HG03066 (cell line): ENCODE measurements at regions not wholly inside any gene's neighbourhood (a gene's known extent, or its start where the extent isn't known, plus 50 kb on each side); places are given as distances from the start of the nearest gene placed in this dataset.

ENCODE experiments used
- ATAC-seq: cut with Tn5 transposase; IDR thresholded peaks from one replicate; pipeline ENCODE4 v1.9.1; 2021; ENCODE audit warnings: low read depth; ENCODE audit not compliant: unreplicated experiment

DNA sequence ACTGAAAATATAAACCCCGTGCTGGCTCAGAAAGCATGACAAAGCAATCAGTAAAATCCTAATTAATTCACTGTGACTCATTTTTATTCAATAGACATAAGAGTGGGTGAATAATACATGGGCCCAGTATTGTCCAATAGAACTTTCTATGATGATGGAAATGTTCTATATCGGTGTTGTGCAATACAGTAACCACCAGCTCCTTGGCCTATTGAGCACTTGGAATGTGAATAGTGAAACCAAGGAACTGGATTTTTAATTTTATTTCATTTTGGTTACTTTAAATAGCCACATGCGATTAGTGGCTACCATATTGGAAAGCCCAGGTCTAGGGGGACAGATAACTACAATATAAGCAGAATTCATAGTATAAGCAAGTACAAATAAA, 69.8 kb upstream of the PPP2R3A start:
- no peak for ATAC-seq

- ATAC-seq: no peak
Measured at GRCh38 chr3:135896613-135897012, 68.9 kb upstream of the PPP2R3A start.

DNA sequence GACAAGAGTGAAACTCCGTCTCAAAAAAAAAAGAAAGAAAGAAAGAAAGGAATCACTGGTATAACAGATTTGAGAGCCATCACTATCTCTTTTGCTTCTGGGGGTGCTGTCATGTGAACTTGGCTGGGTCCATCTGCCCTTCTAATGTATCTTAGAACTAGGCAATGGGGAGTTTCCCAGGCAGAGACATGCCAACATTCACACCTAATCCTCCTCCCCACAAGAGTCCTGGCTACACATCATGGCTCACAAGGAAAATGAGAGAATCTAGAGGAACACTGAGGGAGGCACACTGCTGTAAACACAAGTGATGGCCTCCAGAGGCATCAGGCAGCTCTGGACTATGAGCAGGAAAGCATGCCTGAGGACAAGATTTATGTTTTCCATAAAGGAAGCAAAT, 67.8 kb upstream of the PPP2R3A start:
- ATAC-seq: no peak

DNA sequence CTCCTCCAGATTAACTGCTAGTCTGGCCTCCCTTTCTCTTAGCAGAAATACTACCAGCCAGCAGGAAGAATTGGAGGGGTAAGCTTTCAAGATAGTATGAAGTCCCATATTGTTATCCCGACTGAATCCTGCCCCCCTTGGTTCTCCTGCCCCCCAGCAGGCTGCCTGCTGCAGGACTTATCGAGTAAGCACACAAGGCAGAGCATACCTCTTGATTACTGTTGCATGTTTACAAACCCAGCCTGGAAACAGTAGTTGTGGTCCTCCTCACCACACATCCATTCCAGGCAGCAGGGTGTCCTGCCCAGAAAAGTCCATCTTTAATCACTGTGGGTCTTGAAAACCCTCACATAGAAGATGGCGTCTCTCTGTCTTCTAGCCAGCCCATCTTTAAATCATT, 66.8 kb upstream of the PPP2R3A start:
- ATAC-seq: no peak

GRCh38 chr3:135905058-135905724, 60.3 kb upstream of the PPP2R3A start:
- ATAC-seq: no peak

DNA sequence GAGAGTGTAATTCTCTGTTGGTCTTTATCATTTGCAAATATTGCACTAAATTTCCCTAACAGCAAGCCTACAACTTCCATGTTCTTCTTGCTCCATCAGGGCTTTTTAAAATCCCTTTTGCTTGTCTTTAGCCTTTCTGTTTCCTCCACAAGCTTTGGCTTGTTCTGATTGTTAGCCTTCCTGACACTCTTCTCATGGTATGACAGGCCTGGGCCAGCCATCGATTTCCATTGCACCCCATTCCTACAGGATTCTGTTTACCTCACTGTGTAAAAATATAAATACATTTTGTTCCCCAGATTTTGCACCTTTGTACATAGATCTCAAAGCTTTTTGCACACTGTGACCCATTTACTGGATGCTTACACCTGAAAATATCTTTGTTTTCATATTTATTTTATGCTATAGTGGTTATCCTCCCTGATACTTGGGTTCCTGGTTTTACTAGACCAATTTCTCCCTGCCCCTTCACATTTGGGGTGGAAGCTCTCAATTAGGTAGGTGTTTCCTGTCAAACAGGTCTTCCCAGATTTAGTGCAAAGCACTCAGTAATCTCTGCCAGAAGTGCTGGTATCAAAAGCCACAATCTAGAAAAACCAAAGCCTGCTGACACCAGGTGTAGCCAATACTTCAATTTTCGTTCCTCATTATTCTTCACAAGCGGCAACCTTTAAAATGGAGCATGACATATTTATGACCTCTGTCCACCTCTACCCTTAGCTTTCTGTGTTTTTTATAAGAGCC, 57.9 kb upstream of the PPP2R3A start:
- ATAC-seq: no peak

GRCh38 chr3:135908225-135908624, 57.3 kb upstream of the PPP2R3A start:
- ATAC-seq: no peak

DNA sequence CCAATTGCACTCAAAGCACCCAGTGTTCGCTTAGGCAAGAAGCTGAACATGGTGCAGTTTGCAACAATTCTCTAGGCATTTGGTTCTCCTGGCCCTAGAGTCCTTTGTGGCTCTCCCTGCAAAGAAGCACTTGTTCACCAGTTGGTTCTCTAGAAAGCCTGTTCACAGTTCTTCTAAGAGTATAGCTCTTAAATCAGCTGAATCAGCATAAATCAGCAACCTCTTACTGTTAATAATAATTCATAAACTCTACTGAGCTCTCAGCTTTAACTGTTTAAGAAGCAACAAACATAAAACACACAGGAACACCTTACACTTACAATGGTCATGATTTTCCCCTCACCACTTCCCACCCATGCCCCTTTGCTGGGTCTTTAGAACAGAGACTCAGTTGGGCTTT, 56.8 kb upstream of the PPP2R3A start:
- ATAC-seq: no peak

DNA sequence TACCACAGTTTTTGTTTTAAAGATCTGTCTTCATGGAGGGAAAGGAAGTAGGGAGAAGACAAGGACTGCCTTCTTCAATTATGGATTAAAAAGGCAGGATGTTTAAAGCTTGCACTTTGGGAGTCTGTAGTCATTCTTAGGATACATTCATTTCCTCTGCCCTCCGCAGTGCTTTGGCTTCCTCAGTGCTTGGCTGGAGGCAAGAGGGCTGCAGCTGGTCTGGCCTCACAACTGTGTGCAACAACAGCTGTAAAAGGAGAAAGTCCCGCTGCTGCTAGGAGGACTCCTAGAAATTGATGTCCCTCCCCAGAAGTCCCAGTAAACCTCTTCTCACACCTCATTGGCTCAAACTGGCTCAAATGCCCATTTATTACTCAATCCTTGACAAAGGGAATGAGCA, 54.4 kb upstream of the PPP2R3A start:
- no peak for ATAC-seq

GRCh38 chr3:135915206-135915605, 50.3 kb upstream of the PPP2R3A start:
- no peak for ATAC-seq
